ENCODE measurements at regions not wholly inside any gene's neighbourhood (a gene's known extent, or its start where the extent isn't known, plus 50 kb on each side); places are given as distances from the start of the nearest gene placed in this dataset.
A peak's percentile ranks its signal among the peaks of the same experiment; 100 is the strongest.
"Not testable (repeated sequence)": the region's sequence is repeated elsewhere in the genome, so short reads cannot be mapped to it uniquely, and the experiment has no call there.

DNA sequence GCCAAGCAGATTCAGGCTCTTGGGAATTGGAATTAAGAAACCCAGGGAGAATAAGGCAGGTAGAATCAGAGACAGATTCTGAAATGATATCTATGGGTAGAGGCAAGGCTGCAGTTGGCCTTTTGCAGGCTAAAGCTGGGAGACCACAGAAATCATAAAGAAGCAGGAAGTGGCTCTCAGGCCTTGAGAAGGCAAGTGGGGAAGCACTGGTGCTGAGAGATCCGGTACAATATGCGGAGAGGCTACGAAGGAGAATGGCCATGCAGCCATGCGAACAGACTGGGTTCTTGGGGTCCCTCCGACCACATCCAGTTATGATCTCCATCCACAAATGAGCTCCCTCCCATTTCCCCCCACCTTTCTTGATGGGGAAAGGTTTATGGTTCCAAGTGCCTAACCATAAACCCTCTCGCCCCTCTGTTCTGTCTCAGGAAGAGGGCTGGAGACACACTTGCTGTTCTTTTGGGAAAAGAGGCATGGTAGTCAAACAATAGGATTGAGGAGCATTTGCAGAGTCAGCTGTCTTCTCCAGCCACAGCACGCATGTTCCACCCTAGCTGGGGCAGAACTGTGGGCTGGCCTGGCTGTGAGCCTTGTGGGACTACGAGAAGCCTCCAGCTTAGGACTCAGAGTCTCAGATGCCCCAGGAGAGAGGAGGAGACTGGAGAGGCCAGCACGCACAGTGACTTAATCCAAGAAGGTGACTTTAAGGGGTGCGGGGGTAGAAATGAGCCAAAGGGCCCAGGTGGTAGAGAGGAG lies 99.6 kb downstream of the RPLP1 start:
- DNase-seq = no peak

- no peak for DNase-seq
These were observed 101.1 kb downstream of the RPLP1 start for GRCh38 chr15:69553686-69554085.

- peak in 6 of 56 donors; percentile 8 to 21 (median 14) for DNase-seq
These were observed 101.8 kb downstream of the RPLP1 start for GRCh38 chr15:69554279-69554961.

DNA sequence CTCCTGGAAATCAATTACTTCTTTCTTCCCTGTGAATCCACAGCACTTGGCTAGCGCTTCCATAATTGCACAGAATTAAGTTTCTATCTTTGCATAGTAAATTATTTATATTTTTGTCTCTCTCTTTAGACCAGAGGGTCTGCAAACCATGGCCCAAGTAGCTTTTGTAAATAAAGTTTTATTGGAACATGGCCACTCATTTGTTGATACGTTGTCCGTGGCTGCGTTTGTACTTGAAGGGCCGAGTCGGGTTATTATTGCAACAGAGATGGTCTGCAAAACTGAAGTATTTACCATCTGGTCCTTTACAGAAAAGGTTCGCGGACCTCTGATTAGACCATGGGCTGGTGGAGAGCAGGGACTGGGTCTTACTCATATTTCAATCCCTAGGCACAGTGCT lies 102.5 kb downstream of the RPLP1 start:
- no peak for DNase-seq

GRCh38 chr15:69556344-69556743 lies 103.7 kb downstream of the RPLP1 start:
- DNase-seq = no peak

DNA sequence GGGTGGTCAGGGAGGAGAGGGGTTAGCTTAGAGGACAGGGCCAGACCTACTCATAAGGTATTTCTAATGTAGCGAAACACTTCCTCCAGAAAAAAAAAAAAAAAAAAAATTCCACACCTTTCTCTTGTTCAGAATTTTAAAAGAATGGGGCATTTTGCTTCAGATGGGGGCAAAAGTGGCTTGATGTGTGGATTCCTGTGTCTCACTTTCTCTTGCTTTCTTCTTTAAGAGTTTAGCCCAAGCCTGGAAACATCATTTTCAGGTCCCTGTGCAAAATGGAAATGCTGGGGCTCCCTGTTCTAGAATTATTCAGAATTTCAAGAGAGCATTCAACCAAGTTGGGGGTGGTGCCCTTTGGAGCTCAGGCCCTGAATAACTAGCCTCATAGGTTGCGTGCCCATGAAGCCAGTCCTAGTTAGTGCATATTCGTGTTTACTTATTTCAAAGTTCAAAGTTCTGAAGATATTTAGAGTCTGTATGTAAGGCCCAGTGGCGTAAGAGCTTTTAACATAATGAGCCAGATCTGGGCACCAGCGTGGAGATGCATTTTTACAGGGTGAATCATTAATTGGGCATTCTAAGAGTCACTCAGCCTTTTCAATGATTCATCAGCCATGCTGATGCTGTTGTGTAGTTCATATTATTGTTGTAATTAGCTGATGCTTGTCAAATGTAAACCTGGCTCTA lies 104.5 kb downstream of the RPLP1 start:
- peak in 1 of 56 donors; percentile 15 for DNase-seq

DNA sequence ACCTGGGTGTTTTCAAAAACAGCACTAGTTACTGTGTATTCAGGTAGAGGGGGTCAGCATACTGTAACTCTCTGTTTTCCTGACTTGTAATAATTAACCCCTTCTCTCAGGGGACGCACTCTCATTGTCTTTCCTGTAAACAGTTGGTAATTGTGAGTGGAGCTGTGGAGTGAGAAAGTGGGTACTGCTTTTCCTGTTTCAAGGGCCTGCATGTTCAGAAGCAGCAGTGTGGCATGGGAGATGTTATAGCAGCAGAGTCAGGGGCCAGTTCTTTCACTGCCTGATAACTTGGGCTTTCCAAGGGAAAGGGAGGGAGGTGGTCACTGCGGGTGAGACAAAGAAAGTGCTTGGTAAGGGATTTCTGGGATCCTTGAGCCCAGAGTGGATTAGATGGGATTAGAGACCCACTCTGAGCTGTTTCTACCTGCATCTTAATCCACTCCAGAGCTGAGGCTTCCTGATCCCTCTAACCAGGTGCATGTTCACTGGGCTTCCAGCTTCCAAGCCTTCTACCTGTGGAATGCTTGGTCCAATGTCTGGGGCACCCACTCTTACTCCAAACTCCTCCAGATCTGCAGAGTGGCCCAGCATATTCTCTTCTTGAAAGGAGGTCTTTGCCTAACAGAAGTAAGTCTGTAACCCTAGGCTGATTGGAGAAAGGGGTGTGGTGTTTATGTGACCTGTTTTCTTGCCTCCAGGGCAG lies 105.2 kb downstream of the RPLP1 start:
- no peak for DNase-seq

DNA sequence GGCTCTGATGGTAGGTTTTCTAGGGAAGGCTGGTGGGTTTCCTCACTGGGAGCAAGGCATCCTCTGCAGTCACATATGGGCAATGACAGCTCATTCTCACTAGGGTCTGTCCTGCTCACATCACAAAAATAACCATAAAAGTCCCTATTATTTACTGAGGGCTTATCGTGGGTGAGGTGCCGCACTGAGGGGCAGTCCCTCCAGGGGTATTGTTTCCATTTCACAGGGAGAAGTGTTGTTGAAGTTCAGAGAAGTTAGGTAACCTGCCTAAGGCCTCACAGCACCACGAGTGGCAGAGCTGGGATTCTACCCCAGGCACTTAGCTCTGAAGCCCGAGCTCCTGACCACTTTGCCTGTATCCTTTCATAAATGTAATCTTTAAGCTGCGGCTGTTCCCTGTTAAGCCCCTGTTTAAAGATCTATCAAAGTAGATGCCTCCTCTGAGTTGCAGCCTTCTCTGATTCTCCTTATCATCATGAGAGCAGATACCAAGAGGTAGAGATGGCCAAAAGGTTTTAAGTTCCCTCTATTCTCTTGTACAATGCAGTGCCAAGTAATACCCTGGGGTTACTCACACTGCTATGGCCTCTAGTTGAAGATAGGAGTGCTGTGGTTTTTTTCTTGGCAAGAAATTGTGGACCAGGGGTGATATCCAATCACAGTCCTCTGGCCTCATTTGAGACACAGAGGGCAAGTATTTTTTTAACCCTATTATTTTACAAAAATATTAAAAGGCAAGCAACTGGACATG lies 107.0 kb downstream of the RPLP1 start:
- DNase-seq = no peak

GRCh38 chr15:69561071-69561784 lies 108.6 kb downstream of the RPLP1 start:
- DNase-seq = no peak

GRCh38 chr15:69562116-69562515 lies 109.5 kb downstream of the RPLP1 start:
- DNase-seq = no peak

DNA sequence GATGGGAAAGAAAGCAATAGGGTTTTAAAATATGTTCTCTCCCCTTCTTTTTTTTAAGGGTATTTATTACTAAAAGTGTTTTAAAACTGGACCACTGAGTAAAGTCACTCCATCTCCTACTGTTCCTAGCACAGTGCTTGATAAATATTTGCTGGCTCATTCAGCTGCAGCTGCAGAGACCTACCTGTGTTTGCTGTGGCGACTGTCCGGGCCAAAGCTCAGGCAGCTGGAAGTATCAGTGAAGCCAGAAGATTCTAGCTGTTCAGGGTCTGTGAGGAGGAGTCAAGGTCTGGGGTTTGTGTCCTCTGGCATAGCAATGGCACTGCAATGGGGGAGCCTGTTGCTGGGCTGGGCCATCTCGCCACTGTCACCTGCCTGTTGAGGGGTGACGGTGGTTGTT lies 109.9 kb downstream of the RPLP1 start:
- no peak for DNase-seq

DNA sequence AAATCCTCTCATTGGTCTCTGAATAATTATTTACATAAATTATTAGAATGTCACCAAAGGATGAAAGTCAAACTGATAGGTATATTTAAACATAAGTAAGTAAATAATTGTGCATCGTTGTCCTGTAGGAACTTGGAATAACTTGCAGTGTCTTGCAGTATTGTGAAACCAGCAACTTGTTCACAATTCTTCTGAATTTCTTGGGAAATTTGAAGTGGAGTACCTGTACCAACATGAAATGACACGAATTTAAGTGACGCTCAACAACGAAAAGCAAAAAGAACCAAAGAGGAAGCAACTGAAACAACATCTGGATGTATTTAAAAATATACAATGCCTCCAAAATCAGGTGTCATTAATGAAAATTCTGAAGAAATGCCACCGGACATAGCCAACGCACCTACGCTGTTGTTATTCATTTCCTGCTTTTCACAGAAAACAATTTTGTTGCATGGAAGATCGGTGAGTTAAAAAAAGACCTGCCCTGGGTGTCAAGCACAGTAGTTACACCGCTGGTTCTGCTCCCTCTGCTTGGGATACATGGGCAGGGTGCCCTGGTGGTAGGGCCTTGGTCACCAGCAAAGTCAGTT lies 112.5 kb downstream of the RPLP1 start:
- DNase-seq = no peak

DNA sequence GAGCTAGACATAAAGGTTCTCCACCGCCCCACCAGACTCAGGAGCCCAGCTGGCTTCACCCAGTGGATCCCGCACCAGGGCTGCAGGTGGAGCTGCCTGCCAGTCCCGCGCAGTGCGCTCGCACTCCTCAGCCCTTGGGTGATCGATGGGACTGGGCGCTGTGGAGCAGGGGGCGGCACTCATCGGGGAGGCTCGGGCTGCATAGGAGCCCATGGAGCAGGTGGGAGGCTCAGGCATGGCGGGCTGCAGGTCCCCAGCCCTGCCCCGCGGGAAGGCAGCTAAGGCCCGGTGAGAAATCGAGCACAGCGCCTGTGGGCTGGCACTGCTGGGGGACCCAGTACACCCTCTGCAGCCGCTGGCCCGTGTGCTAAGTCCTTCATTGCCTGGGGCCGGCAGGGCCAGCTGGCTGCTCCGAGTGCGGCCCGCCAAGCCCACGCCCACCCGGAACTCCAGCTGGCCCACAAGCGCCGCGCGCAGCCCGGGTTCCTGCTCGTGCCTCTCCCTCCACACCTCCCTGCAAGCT lies 114.7 kb downstream of the RPLP1 start:
- not testable (repeated sequence) for DNase-seq

GRCh38 chr15:69568173-69569009 lies 115.8 kb downstream of the RPLP1 start:
- no peak for DNase-seq

GRCh38 chr15:69570454-69570853 lies 117.8 kb downstream of the RPLP1 start:
- no peak for DNase-seq

GRCh38 chr15:69570997-69571396 lies 118.4 kb downstream of the RPLP1 start:
- no peak for DNase-seq

GRCh38 chr15:69573278-69573677 lies 120.7 kb downstream of the RPLP1 start:
- DNase-seq = not testable (repeated sequence)

- peak in 38 of 56 donors; percentile 2 to 82 (median 34) for DNase-seq
These were observed 121.3 kb downstream of the RPLP1 start for GRCh38 chr15:69573815-69574475.

Data from nucleus accumbens (tissue), 56 donors.